NCI-H1417 treated with DMSO at 0.1 percent for 48 hours (cell line): ENCODE measurements at regions not wholly inside any gene's neighbourhood (a gene's known extent, or its start where the extent isn't known, plus 50 kb on each side); places are given as distances from the start of the nearest gene placed in this dataset.

Experiments
- DNase-seq: peaks from one replicate; lab custom pipeline; 2025; lab: John Stamatoyannopoulos, UW

- DNase-seq, result no peak
These were observed 387.6 kb downstream of the ELAVL2 start for GRCh38 chr9:23438299-23438907.

- no peak for DNase-seq
These were observed 384.8 kb downstream of the ELAVL2 start for GRCh38 chr9:23441275-23441674.

GRCh38 chr9:23444658-23445057 lies 381.4 kb downstream of the ELAVL2 start:
- DNase-seq, result no peak

GRCh38 chr9:23447166-23447565 lies 378.9 kb downstream of the ELAVL2 start:
- no peak for DNase-seq

GRCh38 chr9:23447944-23448343 lies 378.1 kb downstream of the ELAVL2 start:
- no peak for DNase-seq

- no peak for DNase-seq
These were observed 374.1 kb downstream of the ELAVL2 start for GRCh38 chr9:23451802-23452418.

GRCh38 chr9:23464275-23464674 lies 361.8 kb downstream of the ELAVL2 start:
- no peak for DNase-seq

- no peak for DNase-seq
These were observed 358.8 kb downstream of the ELAVL2 start for GRCh38 chr9:23467276-23467675.

- no peak for DNase-seq
These were observed 348.1 kb downstream of the ELAVL2 start for GRCh38 chr9:23477908-23478307.

GRCh38 chr9:23483566-23483965 lies 342.5 kb downstream of the ELAVL2 start:
- no peak for DNase-seq

- peak; percentile 1 for DNase-seq
These were observed 333.7 kb downstream of the ELAVL2 start for GRCh38 chr9:23492126-23493002.

GRCh38 chr9:23493219-23493618 lies 332.8 kb downstream of the ELAVL2 start:
- DNase-seq, result no peak

- no peak for DNase-seq
These were observed 329.4 kb downstream of the ELAVL2 start for GRCh38 chr9:23496489-23497136.

- no peak for DNase-seq
These were observed 328.9 kb downstream of the ELAVL2 start for GRCh38 chr9:23497137-23497504.

GRCh38 chr9:23502004-23502403 lies 324.0 kb downstream of the ELAVL2 start:
- no peak for DNase-seq

- no peak for DNase-seq
These were observed 303.1 kb downstream of the ELAVL2 start for GRCh38 chr9:23522952-23523351.

- DNase-seq, result no peak
These were observed 301.4 kb downstream of the ELAVL2 start for GRCh38 chr9:23524607-23525155.

- no peak for DNase-seq
These were observed 299.2 kb downstream of the ELAVL2 start for GRCh38 chr9:23526806-23527205.

GRCh38 chr9:23532282-23532681 lies 293.8 kb downstream of the ELAVL2 start:
- no peak for DNase-seq

- no peak for DNase-seq
These were observed 288.6 kb downstream of the ELAVL2 start for GRCh38 chr9:23537192-23538066.

GRCh38 chr9:23538067-23538402 lies 288.0 kb downstream of the ELAVL2 start:
- no peak for DNase-seq
